Sigmoid colon (tissue), 6 donors: ENCODE measurements at regions not wholly inside any gene's neighbourhood (a gene's known extent, or its start where the extent isn't known, plus 50 kb on each side); places are given as distances from the start of the nearest gene placed in this dataset.
A peak's percentile ranks its signal among the peaks of the same experiment; 100 is the strongest.

Experiments used
- DNase-seq: peaks from one replicate; pipeline ENCODE4 v3.0.0-alpha.2; 2019
- H3K27ac ChIP-seq, 4 donors: fragments of 200-600 bp; sonication (generic); one replicate each; pipeline ENCODE4 v1.5.1; 2016 to 2019; ENCODE audit warnings: mild to moderate bottlenecking in 1 of 4
- H3K27me3 ChIP-seq, 3 donors: fragments of 200-600 bp; sonication (generic); one replicate each; pipeline ENCODE4 v1.5.1; 2019; ENCODE audit warnings: mild to moderate bottlenecking in 1 of 3
- H3K36me3 ChIP-seq, 4 donors: fragments of 200-600 bp; sonication (generic); one replicate each; pipeline ENCODE4 v1.5.1; 2016 to 2019
- H3K4me1 ChIP-seq, 4 donors: fragments of 200-600 bp; sonication (generic); one replicate each; pipeline ENCODE4 v1.5.1; 2017 to 2019
- H3K4me3 ChIP-seq, 4 donors: fragments of 200-600 bp; sonication (generic); one replicate each; pipeline ENCODE4 v1.5.1; 2017 to 2019; ENCODE audit warnings: mild to moderate bottlenecking in 2 of 4, moderate library complexity in 1 of 4
- H3K9me3 ChIP-seq, 4 donors: fragments of 200-600 bp in 3 of 4; sonication (generic) in 3 of 4; one replicate each; pipeline versions ENCODE4 v1.5.1 to v1.6.1; 2013 to 2019
- EP300 ChIP-seq, 4 donors: sonication (generic); formaldehyde crosslinking; IDR thresholded peaks; one replicate each; pipeline ENCODE4 v1.6.1; 2017; ENCODE audit warnings: antibody characterized with exemption in 4 of 4
- POLR2A ChIP-seq, 2 donors: fragments of 450-650 bp; IDR thresholded peaks; one replicate each; pipeline ENCODE4 v1.6.1; 2016; ENCODE audit warnings: antibody characterized with exemption in 2 of 2, mild to moderate bottlenecking in 2 of 2, moderate library complexity in 2 of 2
- POLR2AphosphoS5 ChIP-seq, 4 donors: sonication (generic); formaldehyde crosslinking; IDR thresholded peaks; one replicate each; pipeline ENCODE4 v1.6.1; 2017; ENCODE audit warnings: antibody characterized with exemption in 4 of 4
- WGBS, 2 donors: extraction: QIAGEN DNeasy Blood & Tissue Kit; methylation state at CpG; one replicate each; pipeline ENCODE4 v1.1.7; 2013; 5-methylcytosine and 5-hydroxymethylcytosine counted together
- intact Hi-C: fragments of 100-400 bp; cut with DNase I; formaldehyde crosslinking; loops from one replicate; pipeline ENCODE4 v1.15.1; 2023
- TF ChIP-seq, protein P1 (sequence below), 4 experiments: fragments of 450-650 bp in 3 of 4; fragments of 200-600 bp in 1 of 4; IDR thresholded peaks; one replicate each; pipeline ENCODE4 v1.5.1; 2016 to 2019; ENCODE audit warnings: antibody characterized with exemption in 4 of 4, mild to moderate bottlenecking in 3 of 4, moderate library complexity in 2 of 4
- donor health status: healthy with polysubstance abuse.
- donor health status: healthy.

DNA sequence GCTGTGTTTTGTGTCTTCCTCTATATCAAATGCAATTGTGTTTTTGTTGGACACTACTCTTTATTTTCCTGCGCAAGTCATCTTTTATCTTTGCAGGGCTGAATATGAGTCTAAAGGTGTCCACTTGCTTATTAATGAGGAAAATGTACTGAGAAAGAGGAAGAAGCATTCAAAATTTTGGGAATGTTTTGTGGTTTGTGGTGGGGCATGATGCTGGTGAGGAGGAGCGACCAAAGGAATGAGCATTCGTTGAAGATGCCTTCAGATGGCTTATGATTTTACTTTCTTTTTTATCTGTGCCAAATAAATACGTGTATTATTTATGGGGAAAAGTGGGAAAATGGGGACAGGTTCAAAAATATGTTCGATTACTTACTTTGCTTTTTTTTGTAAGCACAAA is 63.9 kb upstream of the SMIM21 start:
- TF ChIP-seq POLR2AphosphoS5 (IDR thresholded peaks at IDR 0.05) (no peak), POLR2A (IDR thresholded peaks at IDR 0.05) (no peak), EP300 (IDR thresholded peaks at IDR 0.05) (no peak)
- TF ChIP-seq, protein P1, sequence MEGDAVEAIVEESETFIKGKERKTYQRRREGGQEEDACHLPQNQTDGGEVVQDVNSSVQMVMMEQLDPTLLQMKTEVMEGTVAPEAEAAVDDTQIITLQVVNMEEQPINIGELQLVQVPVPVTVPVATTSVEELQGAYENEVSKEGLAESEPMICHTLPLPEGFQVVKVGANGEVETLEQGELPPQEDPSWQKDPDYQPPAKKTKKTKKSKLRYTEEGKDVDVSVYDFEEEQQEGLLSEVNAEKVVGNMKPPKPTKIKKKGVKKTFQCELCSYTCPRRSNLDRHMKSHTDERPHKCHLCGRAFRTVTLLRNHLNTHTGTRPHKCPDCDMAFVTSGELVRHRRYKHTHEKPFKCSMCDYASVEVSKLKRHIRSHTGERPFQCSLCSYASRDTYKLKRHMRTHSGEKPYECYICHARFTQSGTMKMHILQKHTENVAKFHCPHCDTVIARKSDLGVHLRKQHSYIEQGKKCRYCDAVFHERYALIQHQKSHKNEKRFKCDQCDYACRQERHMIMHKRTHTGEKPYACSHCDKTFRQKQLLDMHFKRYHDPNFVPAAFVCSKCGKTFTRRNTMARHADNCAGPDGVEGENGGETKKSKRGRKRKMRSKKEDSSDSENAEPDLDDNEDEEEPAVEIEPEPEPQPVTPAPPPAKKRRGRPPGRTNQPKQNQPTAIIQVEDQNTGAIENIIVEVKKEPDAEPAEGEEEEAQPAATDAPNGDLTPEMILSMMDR (IDR thresholded peaks at IDR 0.05), result no peak
- intact Hi-C loops, result no loop called here

DNA sequence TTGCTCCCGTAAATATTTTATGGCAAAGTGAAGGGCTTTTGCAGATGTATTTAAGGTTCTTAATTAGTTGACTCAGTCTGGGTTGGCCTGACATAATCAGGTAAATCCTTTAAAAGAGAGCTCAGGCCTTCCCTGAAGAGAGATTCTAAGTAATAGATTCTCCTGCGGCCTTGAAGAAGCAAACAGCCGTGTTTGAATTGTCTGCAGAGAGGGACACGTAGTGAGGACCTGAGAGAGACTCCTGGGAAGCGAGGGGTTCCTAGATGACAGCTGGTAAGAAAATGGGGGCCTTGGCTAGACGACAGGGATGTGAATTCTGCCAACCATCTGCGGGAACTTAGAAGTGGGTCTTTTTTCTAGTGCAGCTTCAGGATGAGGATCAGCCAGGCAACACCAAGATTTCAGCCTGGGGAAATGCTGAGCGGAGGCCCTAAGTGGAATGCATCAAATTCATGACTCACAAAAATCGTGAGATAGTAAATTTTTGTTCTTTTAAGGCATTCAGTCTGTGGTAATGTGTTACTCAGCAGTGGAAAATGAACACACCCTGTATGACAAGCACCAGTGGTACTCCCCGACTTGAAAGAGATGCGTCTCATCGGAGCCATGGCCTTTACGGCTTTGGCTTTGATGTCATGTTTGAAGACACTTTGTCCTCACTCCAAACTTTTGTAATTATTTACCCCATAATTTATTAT is 62.1 kb upstream of the SMIM21 start:
- peaks cover 0 to 1% (median 0%) of the 10 kb centered on the region in 4 donors for H3K9me3 ChIP-seq
- TF ChIP-seq, protein P1 (IDR thresholded peaks at IDR 0.05), result no peak
- no peak for TF ChIP-seq EP300 (IDR thresholded peaks at IDR 0.05)
- TF ChIP-seq POLR2A (IDR thresholded peaks at IDR 0.05), result no peak
- peak in 1 of 4 donors; percentile 13 for TF ChIP-seq POLR2AphosphoS5 (IDR thresholded peaks at IDR 0.05)
- intact Hi-C loops, result no loop called here
- no peaks in the 10 kb centered on the region for H3K27me3 ChIP-seq
- WGBS, 2 donors, result 70 to 81% methylated on average over 13 of the region's 13 CpGs
- H3K36me3 ChIP-seq, result no peaks in the 10 kb centered on the region
- no peak for DNase-seq
- no peak overlapping the region for H3K27ac ChIP-seq
- H3K4me3 ChIP-seq, result no peak overlapping the region
- H3K4me1 ChIP-seq, result no peaks in the 10 kb centered on the region

More for the DNA sequence above, 63.9 kb upstream of the SMIM21 start:
- no peak overlapping the region for H3K27ac ChIP-seq
- H3K4me3 ChIP-seq, result no peak overlapping the region
- no peak for DNase-seq
- no peaks in the 10 kb centered on the region for H3K9me3 ChIP-seq
- no peaks in the 10 kb centered on the region for H3K36me3 ChIP-seq
- WGBS, 2 donors, result 79 to 89% methylated on average over 5 of the region's 5 CpGs
- H3K27me3 ChIP-seq, result no peaks in the 10 kb centered on the region
- no peaks in the 10 kb centered on the region for H3K4me1 ChIP-seq

DNA sequence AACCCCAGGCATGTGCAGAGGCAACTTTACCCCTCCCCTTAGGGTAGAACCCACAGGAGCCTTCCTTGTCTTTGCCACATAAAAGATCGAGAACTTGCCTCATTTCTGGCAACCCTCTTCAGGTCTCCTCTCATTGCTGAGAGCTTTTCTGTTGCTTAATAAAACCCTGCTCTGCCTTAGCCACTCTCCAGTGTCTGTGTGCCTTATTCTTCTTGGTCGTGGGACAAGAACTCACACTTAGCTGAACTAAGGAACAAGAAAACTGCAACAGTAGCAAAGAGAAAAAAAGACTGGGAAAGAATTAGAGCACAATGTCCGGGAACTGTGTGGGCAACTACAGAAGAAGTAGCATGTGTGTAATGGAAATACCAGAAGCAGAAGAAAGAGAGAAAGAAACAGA is 56.2 kb upstream of the SMIM21 start:
- intact Hi-C loops, result no loop called here
- H3K4me3 ChIP-seq, result no peak overlapping the region
- no peaks in the 10 kb centered on the region for H3K36me3 ChIP-seq
- peaks cover 0 to 4% (median 2%) of the 10 kb centered on the region in 4 donors for H3K9me3 ChIP-seq
- 86 to 88% methylated on average over 3 of the region's 3 CpGs for WGBS, 2 donors
- TF ChIP-seq POLR2AphosphoS5 (IDR thresholded peaks at IDR 0.05) (no peak), EP300 (IDR thresholded peaks at IDR 0.05) (no peak), POLR2A (IDR thresholded peaks at IDR 0.05) (no peak)
- TF ChIP-seq, protein P1 (IDR thresholded peaks at IDR 0.05), result no peak
- H3K4me1 ChIP-seq, result peaks cover 0 to 5% (median 0%) of the 10 kb centered on the region in 4 donors
- no peak for DNase-seq
- no peaks in the 10 kb centered on the region for H3K27me3 ChIP-seq
- H3K27ac ChIP-seq, result no peak overlapping the region

DNA sequence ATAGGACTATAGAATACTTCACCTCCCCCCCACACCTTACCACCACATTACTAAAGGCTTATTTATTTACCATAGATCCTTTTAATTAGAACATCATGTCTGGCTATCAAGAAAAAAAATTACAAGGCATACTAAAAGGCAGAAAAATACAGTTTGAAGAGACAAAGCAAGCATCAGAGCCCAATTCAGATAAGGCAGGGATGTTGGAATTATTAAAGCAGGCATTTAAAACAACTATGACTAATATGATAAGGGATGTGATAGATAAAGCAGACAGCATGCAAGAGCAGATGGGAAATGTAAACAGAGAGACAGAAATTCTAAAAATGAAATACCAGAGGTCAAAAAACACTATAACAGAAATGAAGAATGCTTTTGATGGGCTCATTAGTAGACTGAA is 55.4 kb upstream of the SMIM21 start:
- Histone ChIP-seq H3K36me3 (no peaks in the 10 kb centered on the region), H3K27me3 (no peaks in the 10 kb centered on the region), H3K9me3 (peaks cover 0 to 4% (median 2%) of the 10 kb centered on the region in 4 donors), H3K4me1 (peaks cover 0 to 5% (median 0%) of the 10 kb centered on the region in 4 donors), H3K4me3 (no peak overlapping the region), H3K27ac (no peak overlapping the region)
- no peak for TF ChIP-seq POLR2A (IDR thresholded peaks at IDR 0.05)
- TF ChIP-seq, protein P1 (IDR thresholded peaks at IDR 0.05), result no peak
- no peak for TF ChIP-seq EP300 (IDR thresholded peaks at IDR 0.05)
- TF ChIP-seq POLR2AphosphoS5 (IDR thresholded peaks at IDR 0.05), result no peak
- DNase-seq, result no peak
- intact Hi-C loops, result no loop called here

DNA sequence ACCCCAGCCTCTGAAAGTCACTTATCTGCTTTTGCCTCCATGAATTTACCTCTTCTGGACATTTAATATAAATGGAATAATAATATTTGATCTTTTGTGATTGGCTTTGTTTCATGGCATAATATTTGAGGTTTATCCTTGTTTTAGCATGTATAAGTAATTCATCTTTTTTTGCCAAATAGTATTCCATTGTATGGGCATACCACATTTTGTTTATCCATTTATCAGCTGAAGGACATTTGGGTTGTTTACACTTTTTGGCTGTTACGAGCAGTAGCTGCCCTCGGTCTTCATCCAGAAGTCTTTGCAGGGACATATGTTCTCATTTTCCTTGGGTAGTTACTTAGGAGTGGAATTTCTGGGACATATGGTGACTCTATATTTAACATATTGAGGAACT is 53.0 kb upstream of the SMIM21 start:
- no peak for DNase-seq
- Histone ChIP-seq H3K27me3 (no peaks in the 10 kb centered on the region), H3K9me3 (peaks cover 0 to 4% (median 2%) of the 10 kb centered on the region in 4 donors), H3K36me3 (no peaks in the 10 kb centered on the region), H3K4me1 (peaks cover 0 to 9% (median 2%) of the 10 kb centered on the region in 4 donors), H3K27ac (no peak overlapping the region), H3K4me3 (no peak overlapping the region)
- TF ChIP-seq EP300 (IDR thresholded peaks at IDR 0.05) (no peak), POLR2AphosphoS5 (IDR thresholded peaks at IDR 0.05) (no peak)
- TF ChIP-seq, protein P1 (IDR thresholded peaks at IDR 0.05), result no peak
- 94 to 96% methylated on average over 2 of the region's 2 CpGs for WGBS, 2 donors
- intact Hi-C loops, result no loop called here
